ENCODE measurements at regions not wholly inside any gene's neighbourhood (a gene's known extent, or its start where the extent isn't known, plus 50 kb on each side); places are given as distances from the start of the nearest gene placed in this dataset.

GRCh38 chr5:168163966-168164365, 127.5 kb upstream of the WWC1 start:
- peak overlapping the region in 3 of 4 donors; percentile 13 to 57 (median 56) for H3K27ac ChIP-seq
- no peaks in the 10 kb centered on the region for H3K36me3 ChIP-seq
- H3K27me3 ChIP-seq, result no peaks in the 10 kb centered on the region
- WGBS, 2 donors, result 11 to 15% methylated on average over 3 of the region's 3 CpGs
- no peak for TF ChIP-seq CTCF (IDR thresholded peaks at IDR 0.05)
- intact Hi-C loops (cut with DNase I), result no loop called here
- no peaks in the 10 kb centered on the region for H3K9me3 ChIP-seq
- DNase-seq (peak in 4 of 6 donors; percentile 46 to 73 (median 72)), FAIRE-seq (no peak), ATAC-seq (peak; percentile 83 to 95 (median 92))
- peaks cover 9 to 32% (median 28%) of the 10 kb centered on the region in 3 donors for H3K4me1 ChIP-seq
- no peak overlapping the region for H3K4me3 ChIP-seq

GRCh38 chr5:168165221-168165914, 126.1 kb upstream of the WWC1 start:
- no peak for TF ChIP-seq CTCF (IDR thresholded peaks at IDR 0.05)
- FAIRE-seq (no peak), ATAC-seq (peak in 3 of 4 donors; percentile 12 to 31 (median 19)), DNase-seq (peak in 2 of 6 donors; percentile 14 to 15)
- 52 to 53% methylated on average over 9 of the region's 9 CpGs for WGBS, 2 donors
- Histone ChIP-seq H3K27ac (peak overlapping the region in 3 of 4 donors; percentile 24 to 57 (median 56)), H3K4me3 (no peak overlapping the region), H3K27me3 (no peaks in the 10 kb centered on the region), H3K36me3 (no peaks in the 10 kb centered on the region), H3K4me1 (peaks cover 9 to 23% (median 22%) of the 10 kb centered on the region in 3 donors), H3K9me3 (no peaks in the 10 kb centered on the region)
- intact Hi-C loops (cut with DNase I), result no loop called here

GRCh38 chr5:168165977-168166376, 125.5 kb upstream of the WWC1 start:
- FAIRE-seq, result no peak

GRCh38 chr5:168167338-168167737, 124.1 kb upstream of the WWC1 start:
- FAIRE-seq (no peak), ATAC-seq (no peak)
- H3K27ac ChIP-seq, result no peak overlapping the region

More at GRCh38 chr5:168165977-168166376, 125.5 kb upstream of the WWC1 start:
- H3K4me1 ChIP-seq, result peaks cover 9 to 23% (median 22%) of the 10 kb centered on the region in 3 donors
- no peaks in the 10 kb centered on the region for H3K9me3 ChIP-seq
- ATAC-seq (no peak), DNase-seq (no peak)
- no peak for TF ChIP-seq CTCF (IDR thresholded peaks at IDR 0.05)
- intact Hi-C loops (cut with DNase I), result no loop called here
- no peaks in the 10 kb centered on the region for H3K36me3 ChIP-seq
- no peaks in the 10 kb centered on the region for H3K27me3 ChIP-seq
- no peak overlapping the region for H3K4me3 ChIP-seq
- WGBS, 2 donors, result 23 to 24% methylated on average over 5 of the region's 5 CpGs
- peak overlapping the region in 1 of 4 donors; percentile 1 for H3K27ac ChIP-seq

More at GRCh38 chr5:168167338-168167737, 124.1 kb upstream of the WWC1 start:
- intact Hi-C loops (cut with DNase I), result no loop called here
- Histone ChIP-seq H3K4me1 (peaks cover 9 to 23% (median 22%) of the 10 kb centered on the region in 3 donors), H3K27me3 (no peaks in the 10 kb centered on the region), H3K4me3 (no peak overlapping the region), H3K36me3 (no peaks in the 10 kb centered on the region), H3K9me3 (no peaks in the 10 kb centered on the region)
- WGBS, 2 donors, result 88 to 93% methylated on average over 7 of the region's 7 CpGs
- no peak for DNase-seq
- no peak for TF ChIP-seq CTCF (IDR thresholded peaks at IDR 0.05)

All from pancreas (tissue), 10 donors.